HepG2 (cell line): ENCODE measurements at regions not wholly inside any gene's neighbourhood (a gene's known extent, or its start where the extent isn't known, plus 50 kb on each side); places are given as distances from the start of the nearest gene placed in this dataset.

Experiments
- ATAC-seq: fragments of 200-7000 bp; cut with Tn5 transposase; 3 replicates; pipeline ENCODE4 v1.9.1; 2020; ENCODE audit warnings: mild to moderate bottlenecking, moderate library complexity
- BruUV-seq: library from RNA; stranded (reverse); fragments of 400-500 nt; replicated peaks from 2 replicates; lab custom pipeline; 2021; lab: Mats Ljungman, UMichigan
- CTCF ChIA-PET: fragments of 300-600 bp; formaldehyde crosslinking; extraction: SDS; loops from one replicate; lab custom pipeline; 2021; ENCODE audit warnings: low total read pairs, inconsistent platforms, low intra/inter-chr PET ratio; lab: Yijun Ruan, JAX
- POLR2A ChIA-PET: fragments of 350-600 bp; sonication (Branson Sonifier 250); formaldehyde crosslinking; loops from one replicate; lab custom pipeline; 2020; ENCODE audit warnings: antibody characterized with exemption, inconsistent platforms; lab: Yijun Ruan, JAX
- DNase-seq: peaks from one replicate; pipeline ENCODE4 v3.0.0-alpha.2; 2015; ENCODE audit warnings: low spot score
- FAIRE-seq: peaks from 3 replicates; lab custom pipeline; 2011; peaks lifted over from hg19 to GRCh38; lab: Jason Lieb, UNC
- H2AFZ ChIP-seq: one replicate; pipeline ENCODE4 v1.6.1; 2011; ENCODE audit warnings: low read length, inconsistent platforms
- H3K27ac ChIP-seq: fragments of 300-600 bp; 3 replicates; pipeline ENCODE4 v1.8.0; 2011; ENCODE audit warnings: mixed run types, mild to moderate bottlenecking, mixed read lengths, low read length, inconsistent platforms; ENCODE audit not compliant: insufficient read depth; ENCODE audit errors: extremely low read length
- H3K27me3 ChIP-seq, 2 experiments: fragments of 200-600 bp in 1 of 2; 2 replicates in 1 of 2; 3 replicates in 1 of 2; pipeline versions ENCODE4 v1.6.0 to v1.8.0; 2011; ENCODE audit warnings: low read length in 2 of 2, mild to moderate bottlenecking in 2 of 2, moderate library complexity in 2 of 2, inconsistent platforms in 1 of 2; ENCODE audit not compliant: insufficient read depth in 2 of 2, control insufficient read depth in 1 of 2
- H3K36me3 ChIP-seq, 2 experiments: fragments of 200-600 bp in 1 of 2; replicated peaks in 1 of 2; 2 replicates in 1 of 2; 3 replicates in 1 of 2; pipeline versions ENCODE4 v1.5.1 to v1.8.0; 2011; ENCODE audit warnings: low read length in 2 of 2, inconsistent platforms in 1 of 2; ENCODE audit not compliant: insufficient read depth in 2 of 2, control insufficient read depth in 1 of 2
- H3K4me1 ChIP-seq: 2 replicates; pipeline ENCODE4 v1.5.1; 2012; ENCODE audit warnings: low read length, inconsistent platforms; ENCODE audit not compliant: insufficient read depth
- H3K4me2 ChIP-seq: 2 replicates; pipeline ENCODE4 v1.6.0; 2011; ENCODE audit warnings: low read depth, low read length, inconsistent platforms
- H3K4me3 ChIP-seq, 3 experiments: fragments of 200-600 bp in 1 of 3; sonication (generic), shearing (Covaris generic) in 1 of 3; replicated peaks in 1 of 3; 2 replicates each; pipeline ENCODE4 v1.5.1; 2011 to 2016; ENCODE audit warnings: low read length in 3 of 3, inconsistent platforms in 2 of 3, low read depth in 2 of 3, mild to moderate bottlenecking in 2 of 3, control low read depth in 1 of 3, mixed read lengths in 1 of 3; ENCODE audit not compliant: insufficient read depth in 1 of 3
- H3K79me2 ChIP-seq: one replicate; pipeline ENCODE4 v1.6.1; 2011; ENCODE audit warnings: low read length, inconsistent platforms; ENCODE audit not compliant: insufficient read depth
- H3K9ac ChIP-seq: 2 replicates; pipeline ENCODE4 v1.6.0; 2011; ENCODE audit warnings: mild to moderate bottlenecking, low read depth, low read length, inconsistent platforms; ENCODE audit not compliant: insufficient read depth
- H3K9me3 ChIP-seq: 2 replicates; pipeline ENCODE4 v1.5.1; 2012; ENCODE audit warnings: mild to moderate bottlenecking, low read length
- H4K20me1 ChIP-seq: 2 replicates; pipeline ENCODE4 v1.6.0; 2011; ENCODE audit warnings: inconsistent platforms, mild to moderate bottlenecking, low read length, moderate library complexity; ENCODE audit not compliant: insufficient read depth
- AGO1 ChIP-seq: fragments of 200-400 bp; formaldehyde crosslinking; IDR thresholded peaks from 2 replicates; pipeline ENCODE4 v1.6.1; 2017; ENCODE audit warnings: mild to moderate bottlenecking, low read depth, low read length, moderate library complexity; ENCODE audit not compliant: poor library complexity, severe bottlenecking
- ATF3 ChIP-seq: sonication (generic); formaldehyde crosslinking; IDR thresholded peaks from 2 replicates; pipeline ENCODE4 v1.4.0; 2020; ENCODE audit warnings: missing genetic modification reagents
- ATM ChIP-seq: fragments of 450-650 bp; IDR thresholded peaks from 2 replicates; pipeline ENCODE4 v1.7.1; 2017; ENCODE audit warnings: mild to moderate bottlenecking, borderline replicate concordance
- CAMTA2 ChIP-seq: sonication (generic); formaldehyde crosslinking; IDR thresholded peaks from 2 replicates; pipeline ENCODE4 v1.4.0; 2020; ENCODE audit warnings: mild to moderate bottlenecking, missing genetic modification reagents, borderline replicate concordance
- FOXA1 ChIP-seq, 2 experiments: fragments of 450-650 bp in 1 of 2; sonication (generic) in 1 of 2; formaldehyde crosslinking in 1 of 2; IDR thresholded peaks; 2 replicates each; pipeline versions ENCODE4 v1.4.0 to v1.6.1; 2016 to 2020; ENCODE audit warnings: missing genetic modification reagents in 1 of 2
- IRX3 ChIP-seq: sonication (generic); formaldehyde crosslinking; IDR thresholded peaks from 2 replicates; pipeline ENCODE4 v1.8.1; 2023; ENCODE audit warnings: mild to moderate bottlenecking, low read depth, missing genetic modification reagents, borderline replicate concordance
- ONECUT2 ChIP-seq: sonication (generic); formaldehyde crosslinking; IDR thresholded peaks from 2 replicates; pipeline ENCODE4 v1.4.0; 2020; ENCODE audit warnings: missing genetic modification reagents
- PAX8 ChIP-seq: sonication (generic); formaldehyde crosslinking; IDR thresholded peaks from 2 replicates; pipeline ENCODE4 v1.8.0; 2022; ENCODE audit warnings: mild to moderate bottlenecking, missing genetic modification reagents, borderline replicate concordance
- PHF8 ChIP-seq: sonication (generic); formaldehyde crosslinking; IDR thresholded peaks from 2 replicates; pipeline ENCODE4 v1.5.0; 2020; ENCODE audit warnings: missing genetic modification reagents
- SATB2 ChIP-seq: sonication (generic); formaldehyde crosslinking; IDR thresholded peaks from 2 replicates; pipeline ENCODE4 v1.5.0; 2020; ENCODE audit warnings: missing genetic modification reagents
- TFDP2 ChIP-seq: sonication (generic); formaldehyde crosslinking; IDR thresholded peaks from 2 replicates; pipeline ENCODE4 v1.4.0; 2020; ENCODE audit warnings: missing genetic modification reagents
- TOPORS ChIP-seq: sonication (generic); formaldehyde crosslinking; IDR thresholded peaks from 2 replicates; pipeline ENCODE4 v1.8.0; 2023; ENCODE audit warnings: mild to moderate bottlenecking, missing genetic modification reagents
- ZBTB26 ChIP-seq: IDR thresholded peaks from 2 replicates; pipeline ENCODE4 v1.6.1; 2016; ENCODE audit warnings: missing compliant biosample characterization, missing genetic modification reagents, borderline replicate concordance
- WGBS: methylation state at CpG from one replicate; pipeline ENCODE4 v1.1.6; 2017; ENCODE audit warnings: low lambda C conversion rate; 5-methylcytosine and 5-hydroxymethylcytosine counted together
- in situ Hi-C: cut with HindIII; loops from 2 replicates; pipeline ENCODE4 v1.10.0; 2017; ENCODE audit warnings: low pct_unique_long_range_greater_than_20kb; ENCODE audit not compliant: extremely low pct_ligation_motif_present
- intact Hi-C: fragments of 100-400 bp; cut with micrococcal nuclease; formaldehyde crosslinking; loops from one replicate; pipeline ENCODE4 v1.10.0; 2022; ENCODE audit not compliant: unreplicated experiment

- no peak for TF ChIP-seq AGO1
- no peak for TF ChIP-seq ATF3 (CRISPR knock-in tag)
- no peak for TF ChIP-seq ATM
- no peak for TF ChIP-seq SATB2 (CRISPR knock-in tag)
- TF ChIP-seq ONECUT2 (CRISPR knock-in tag): no peak
- no peak for TF ChIP-seq TOPORS (CRISPR knock-in tag)
- TF ChIP-seq TFDP2 (CRISPR knock-in tag): no peak
- TF ChIP-seq ZBTB26 (CRISPR knock-in tag): no peak
Observed at GRCh38 chr2:138327967-138328366, 173.6 kb upstream of the SPOPL start (continued).

- no peak for FAIRE-seq
- no peaks in the 10 kb centered on the region; a peak in 1 of 5 replicates for H3K27me3 ChIP-seq
- no peak overlapping the region for H3K9ac ChIP-seq
- no peaks in the 10 kb centered on the region for H3K9me3 ChIP-seq
- ChIA-PET POLR2A (no interaction called here), CTCF (no interaction called here)
- no peak overlapping the region for H3K27ac ChIP-seq
- no peaks in the 10 kb centered on the region for H4K20me1 ChIP-seq
- no TSS peak for BruUV-seq
- TF ChIP-seq PHF8 (no peak), FOXA1 (IDR thresholded peaks at IDR 0.05) (no peak), FOXA1 (CRISPR knock-in tag; IDR thresholded peaks at IDR 0.05) (0 out of 2 replicates have a peak, but pooled peaks have one; percentile 15), IRX3 (CRISPR knock-in tag) (no peak), PAX8 (no peak), CAMTA2 (CRISPR knock-in tag) (no peak)
- H3K79me2 ChIP-seq: no peaks in the 10 kb centered on the region
- H3K4me1 ChIP-seq: peaks cover 15% of the 10 kb centered on the region
- no peak overlapping the region for H3K4me3 ChIP-seq
- peak; percentile 40; the same call in 2 of the 3 replicates for ATAC-seq
- intact Hi-C loops (no loop called here), in situ Hi-C loops (no loop called here)
- no peaks in the 10 kb centered on the region for H3K36me3 ChIP-seq
- 44% methylated on average over 3 of the region's 3 CpGs for WGBS
- H3K4me2 ChIP-seq: no peak overlapping the region
- DNase-seq: peak; percentile 6
- no peak overlapping the region for H2AFZ ChIP-seq
Observed at GRCh38 chr2:138329162-138329561, 172.4 kb upstream of the SPOPL start.
